ENCODE measurements at regions not wholly inside any gene's neighbourhood (a gene's known extent, or its start where the extent isn't known, plus 50 kb on each side); places are given as distances from the start of the nearest gene placed in this dataset.

GRCh38 chr16:73793260-73793659 is 503.4 kb upstream of the PSMD7 start:
- Histone ChIP-seq H4K20me1 (ENCODE audit: control insufficient read depth, extremely low read depth, insufficient read depth, low read length) (no peaks in the 10 kb centered on the region), H3K27ac (ENCODE audit: control insufficient read depth, insufficient read depth, low read length) (no peak overlapping the region), H3K9me3 (ENCODE audit: control insufficient read depth, low read depth, low read length) (no peaks in the 10 kb centered on the region), H3K4me2 (ENCODE audit: control insufficient read depth, extremely low read depth, insufficient read depth, low read depth, low read length) (no peak overlapping the region), H2AFZ (ENCODE audit: control insufficient read depth, low read length) (no peak overlapping the region), H3K4me3 (ENCODE audit: control insufficient read depth in 2 of 3, extremely low read depth in 1 of 3, insufficient read depth in 2 of 3, low read depth in 1 of 3, low read length in 3 of 3) (no peak overlapping the region), H3K27me3 (ENCODE audit: control insufficient read depth, extremely low read depth, insufficient read depth, low read length) (no peaks in the 10 kb centered on the region), H3K9me1 (ENCODE audit: control insufficient read depth, extremely low read depth, insufficient read depth, low read length) (no peaks in the 10 kb centered on the region), H3K79me2 (ENCODE audit: control insufficient read depth, insufficient read depth, low read length) (no peaks in the 10 kb centered on the region), H3K9ac (ENCODE audit: control insufficient read depth, extremely low read depth, insufficient read depth, low read length) (no peak overlapping the region), H3K4me1 (ENCODE audit: control insufficient read depth, extremely low read depth, insufficient read depth, low read length) (no peaks in the 10 kb centered on the region), H3K36me3 (ENCODE audit: control insufficient read depth in 2 of 2, extremely low read depth in 1 of 2, insufficient read depth in 2 of 2, low read length in 2 of 2) (no peaks in the 10 kb centered on the region)
- dilution Hi-C loops (cut with MboI; ENCODE audit: extremely low pct_ligation_motif_present, low sequenced_read_pairs), result no loop called here
- no peak for DNase-seq (ENCODE audit: low read depth, low spot score)
- no peak for TF ChIP-seq CTCF (optimal IDR thresholded peaks at IDR 0.05 in 1 of 3, IDR thresholded peaks at IDR 0.05 in 1 of 3, conservative IDR thresholded peaks at IDR 0.05 in 1 of 3; ENCODE audit: extremely low read depth in 1 of 3, insufficient read depth in 2 of 3, low read length in 3 of 3)
- no peak for TF ChIP-seq EZH2 (IDR thresholded peaks at IDR 0.05; ENCODE audit: low read length)
- FAIRE-seq, result no peak

DNA sequence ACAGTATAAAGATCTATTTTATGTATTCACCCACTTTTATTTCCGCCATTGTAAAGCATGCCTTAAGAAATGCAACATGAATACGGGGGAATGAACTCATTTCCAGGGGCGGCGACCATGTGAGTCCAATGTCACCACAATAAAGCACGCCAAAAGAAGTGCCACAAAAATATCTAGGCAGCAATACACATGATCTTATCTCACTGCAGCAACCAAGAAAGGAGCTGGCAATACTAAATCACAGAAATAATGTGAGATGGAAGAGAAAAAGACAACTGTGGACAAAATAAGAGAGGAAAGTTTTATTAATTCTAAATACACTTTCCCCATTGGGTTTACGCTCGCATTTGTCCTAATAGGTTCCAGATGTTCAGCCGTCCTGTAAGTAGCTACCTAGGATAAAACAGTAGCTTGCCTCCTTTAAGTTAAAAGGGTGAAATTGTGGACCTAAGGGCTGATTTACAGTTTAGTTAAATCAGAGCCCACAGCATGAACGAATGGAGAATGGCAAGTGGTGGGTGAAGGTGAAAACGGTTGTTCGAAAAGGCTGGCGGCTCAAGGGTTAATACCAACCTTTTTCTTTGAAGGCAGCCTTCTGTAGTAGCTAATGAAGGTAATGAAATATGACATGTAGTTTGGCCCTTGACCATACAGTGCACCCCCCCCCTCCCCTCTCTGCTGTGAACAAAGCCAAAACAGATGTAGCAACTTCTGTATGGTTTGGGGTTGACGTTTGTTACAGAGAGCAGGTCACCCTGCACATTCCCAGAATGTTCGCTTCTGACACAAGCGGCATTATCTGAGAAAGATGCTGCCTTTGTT is 504.2 kb upstream of the PSMD7 start:
- dilution Hi-C loops (cut with MboI; ENCODE audit: extremely low pct_ligation_motif_present, low sequenced_read_pairs), result no loop called here
- Histone ChIP-seq H3K27ac (ENCODE audit: control insufficient read depth, insufficient read depth, low read length) (no peak overlapping the region), H3K4me1 (ENCODE audit: control insufficient read depth, extremely low read depth, insufficient read depth, low read length) (no peaks in the 10 kb centered on the region), H3K79me2 (ENCODE audit: control insufficient read depth, insufficient read depth, low read length) (no peaks in the 10 kb centered on the region), H3K4me2 (ENCODE audit: control insufficient read depth, extremely low read depth, insufficient read depth, low read depth, low read length) (no peak overlapping the region), H2AFZ (ENCODE audit: control insufficient read depth, low read length) (no peak overlapping the region), H3K9ac (ENCODE audit: control insufficient read depth, extremely low read depth, insufficient read depth, low read length) (no peak overlapping the region), H3K9me3 (ENCODE audit: control insufficient read depth, low read depth, low read length) (no peaks in the 10 kb centered on the region), H4K20me1 (ENCODE audit: control insufficient read depth, extremely low read depth, insufficient read depth, low read length) (no peaks in the 10 kb centered on the region), H3K9me1 (ENCODE audit: control insufficient read depth, extremely low read depth, insufficient read depth, low read length) (no peaks in the 10 kb centered on the region), H3K27me3 (ENCODE audit: control insufficient read depth, extremely low read depth, insufficient read depth, low read length) (no peaks in the 10 kb centered on the region), H3K36me3 (ENCODE audit: control insufficient read depth in 2 of 2, extremely low read depth in 1 of 2, insufficient read depth in 2 of 2, low read length in 2 of 2) (no peaks in the 10 kb centered on the region), H3K4me3 (ENCODE audit: control insufficient read depth in 2 of 3, extremely low read depth in 1 of 3, insufficient read depth in 2 of 3, low read depth in 1 of 3, low read length in 3 of 3) (no peak overlapping the region)
- FAIRE-seq (no peak), DNase-seq (ENCODE audit: low read depth, low spot score) (no peak)
- TF ChIP-seq CTCF (optimal IDR thresholded peaks at IDR 0.05 in 1 of 3, IDR thresholded peaks at IDR 0.05 in 1 of 3, conservative IDR thresholded peaks at IDR 0.05 in 1 of 3; ENCODE audit: extremely low read depth in 1 of 3, insufficient read depth in 2 of 3, low read length in 3 of 3), result no peak
- TF ChIP-seq EZH2 (IDR thresholded peaks at IDR 0.05; ENCODE audit: low read length), result no peak

Data from keratinocyte (primary cell).